K562 (cell line): ENCODE measurements at regions not wholly inside any gene's neighbourhood (a gene's known extent, or its start where the extent isn't known, plus 50 kb on each side); places are given as distances from the start of the nearest gene placed in this dataset.

Experiments
- ATAC-seq: fragments of 200-7000 bp; cut with Tn5 transposase; 3 replicates; pipeline ENCODE4 v1.9.1; 2020; ENCODE audit warnings: moderate library complexity
- BruUV-seq: library from RNA; stranded (reverse); fragments of 400-500 nt; replicated peaks from 2 replicates; lab custom pipeline; 2021; lab: Mats Ljungman, UMichigan
- CTCF ChIA-PET: fragments of 300-600 bp; formaldehyde crosslinking; extraction: SDS; loops from one replicate; lab custom pipeline; 2021; ENCODE audit warnings: low intra/inter-chr PET ratio; lab: Yijun Ruan, JAX
- POLR2A ChIA-PET: fragments of 300-600, 350-650 bp; sonication (Branson Sonifier 250); formaldehyde crosslinking; extraction: SDS; loops from one replicate; lab custom pipeline; 2021; ENCODE audit warnings: antibody characterized with exemption, inconsistent platforms; lab: Yijun Ruan, JAX
- DNase-seq, 4 experiments: peaks; one replicate each; pipeline versions ENCODE4 v3.0.0 to v3.0.0-alpha.2; 2011 to 2018; ENCODE audit warnings: low spot score in 3 of 4, mixed read lengths in 3 of 4; ENCODE audit errors: extremely low read depth in 1 of 4
- FAIRE-seq: peaks from 2 replicates; lab custom pipeline; 2011; peaks lifted over from hg19 to GRCh38; lab: Jason Lieb, UNC
- H2AFZ ChIP-seq: 2 replicates; pipeline ENCODE4 v1.6.0; 2011; ENCODE audit warnings: low read depth, low read length, control low read depth, inconsistent platforms
- H3K27ac ChIP-seq: fragments of 200-600 bp; 3 replicates; pipeline ENCODE4 v1.8.0; 2011; ENCODE audit warnings: low read depth, mild to moderate bottlenecking, control low read depth, inconsistent platforms, low read length, moderate library complexity, mixed read lengths; ENCODE audit errors: extremely low read depth
- H3K27me3 ChIP-seq, 2 experiments: fragments of 300-600 bp in 1 of 2; 2 replicates in 1 of 2; 3 replicates in 1 of 2; pipeline versions ENCODE4 v1.6.0 to v1.8.0; 2011; ENCODE audit warnings: inconsistent platforms in 2 of 2, low read length in 2 of 2, mild to moderate bottlenecking in 1 of 2, mixed read lengths in 1 of 2, moderate library complexity in 1 of 2; ENCODE audit not compliant: control insufficient read depth in 2 of 2, insufficient read depth in 2 of 2
- H3K36me3 ChIP-seq: fragments of 300-600 bp; 3 replicates; pipeline ENCODE4 v1.8.0; 2011; ENCODE audit warnings: mild to moderate bottlenecking, low read length, inconsistent platforms; ENCODE audit not compliant: control insufficient read depth, insufficient read depth
- H3K4me1 ChIP-seq, 2 experiments: fragments of 200-600 bp in 1 of 2; replicated peaks in 1 of 2; 2 replicates in 1 of 2; 3 replicates in 1 of 2; pipeline versions ENCODE4 v1.5.1 to v1.8.0; 2011; ENCODE audit warnings: inconsistent platforms in 2 of 2, low read length in 2 of 2, mild to moderate bottlenecking in 1 of 2, mixed read lengths in 1 of 2, moderate library complexity in 1 of 2; ENCODE audit not compliant: control insufficient read depth in 2 of 2, insufficient read depth in 2 of 2
- H3K4me2 ChIP-seq: 2 replicates; pipeline ENCODE4 v1.6.1; 2011; ENCODE audit warnings: low read length, control low read depth, inconsistent platforms, mixed read lengths; ENCODE audit not compliant: insufficient read depth
- H3K4me3 ChIP-seq: fragments of 200-600 bp; sonication (generic), shearing (Covaris generic); 2 replicates; pipeline ENCODE4 v1.5.1; 2016; ENCODE audit warnings: control low read depth, inconsistent platforms
- H3K79me2 ChIP-seq: fragments of 200-600 bp; 3 replicates; pipeline ENCODE4 v1.8.0; 2011; ENCODE audit warnings: low read length, inconsistent platforms; ENCODE audit not compliant: control insufficient read depth, insufficient read depth
- H3K9ac ChIP-seq, 2 experiments: 2 replicates each; pipeline versions ENCODE4 v1.6.0 to v1.6.1; 2011; ENCODE audit warnings: low read depth in 2 of 2, low read length in 2 of 2, control low read depth in 1 of 2, inconsistent platforms in 1 of 2, mild to moderate bottlenecking in 1 of 2, mixed read lengths in 1 of 2; ENCODE audit not compliant: insufficient read depth in 1 of 2
- H3K9me1 ChIP-seq: one replicate; pipeline ENCODE4 v1.6.0; 2011; ENCODE audit warnings: inconsistent platforms, mild to moderate bottlenecking, low read length, moderate library complexity; ENCODE audit not compliant: control insufficient read depth, insufficient read depth
- H3K9me3 ChIP-seq: replicated peaks from 2 replicates; pipeline ENCODE4 v1.5.1; 2011; ENCODE audit warnings: low read depth, low read length, inconsistent platforms; ENCODE audit not compliant: control insufficient read depth, insufficient read depth
- H4K20me1 ChIP-seq: replicated peaks from 2 replicates; pipeline ENCODE4 v1.6.1; 2011; ENCODE audit warnings: low read length, inconsistent platforms, mixed read lengths; ENCODE audit not compliant: control insufficient read depth, insufficient read depth
- ATF4 ChIP-seq: fragments of 450-650 bp; formaldehyde crosslinking; IDR thresholded peaks from 2 replicates; pipeline ENCODE4 v1.4.0; 2022; ENCODE audit warnings: mild to moderate bottlenecking, moderate library complexity
- BRD4 ChIP-seq: fragments of 200-600 bp; sonication (generic); IDR thresholded peaks from 2 replicates; pipeline ENCODE4 v1.6.1; 2017; ENCODE audit warnings: inconsistent platforms
- EWSR1 ChIP-seq: fragments of 450-650 bp; IDR thresholded peaks from 2 replicates; pipeline ENCODE4 v1.6.1; 2018; ENCODE audit warnings: borderline replicate concordance, mild to moderate bottlenecking, low read depth, moderate library complexity; ENCODE audit not compliant: partially characterized antibody
- HDAC8 ChIP-seq: fragments of 450-650 bp; IDR thresholded peaks from 2 replicates; pipeline ENCODE4 v1.6.1; 2016; ENCODE audit warnings: mild to moderate bottlenecking, missing genetic modification characterization, moderate library complexity, missing compliant biosample characterization
- MYNN ChIP-seq, 2 experiments: sonication (generic); formaldehyde crosslinking in 1 of 2; IDR thresholded peaks; 2 replicates each; pipeline versions ENCODE4 v1.5.0 to v1.6.1; 2016 to 2020; ENCODE audit warnings: antibody characterized with exemption in 1 of 2, missing genetic modification reagents in 1 of 2
- NFE2 ChIP-seq: IDR thresholded peaks from 2 replicates; pipeline ENCODE4 v1.6.1; 2014; ENCODE audit warnings: antibody characterized with exemption, low read depth
- NFE2L1 ChIP-seq: fragments of 450-650 bp; IDR thresholded peaks from 2 replicates; pipeline ENCODE4 v1.6.1; 2016; ENCODE audit warnings: missing genetic modification characterization, low read depth, mild to moderate bottlenecking, missing compliant biosample characterization, moderate library complexity, borderline replicate concordance
- POLR3A ChIP-seq: IDR thresholded peaks from 2 replicates; pipeline ENCODE4 v1.6.1; 2011; ENCODE audit warnings: borderline replicate concordance, mild to moderate bottlenecking, moderate library complexity; ENCODE audit not compliant: insufficient read length, insufficient read depth; ENCODE audit errors: extremely low read depth
- PYGO2 ChIP-seq: fragments of 450-650 bp; IDR thresholded peaks from 2 replicates; pipeline ENCODE4 v1.6.1; 2016; ENCODE audit warnings: mild to moderate bottlenecking, missing genetic modification characterization, moderate library complexity, missing compliant biosample characterization
- SMARCE1 ChIP-seq: fragments of 450-650 bp; IDR thresholded peaks from 2 replicates; pipeline ENCODE4 v1.7.1; 2016; ENCODE audit warnings: mild to moderate bottlenecking
- U2AF1 ChIP-seq: fragments of 200-400 bp; formaldehyde crosslinking; optimal IDR thresholded peaks from 2 replicates; pipeline ENCODE3; 2017; ENCODE audit warnings: mild to moderate bottlenecking, low read depth, low read length, moderate library complexity
- ZBED1 ChIP-seq: IDR thresholded peaks from 2 replicates; pipeline ENCODE4 v1.6.1; 2014
- ZNF395 ChIP-seq: fragments of 200-800 bp; sonication (Bioruptor generic); IDR thresholded peaks from 2 replicates; pipeline ENCODE4 v1.6.1; 2017; ENCODE audit warnings: missing genetic modification characterization, missing compliant biosample characterization
- WGBS: fragments of 100-300 bp; shearing (Covaris generic); methylation state at CpG from one replicate; pipeline ENCODE4 v1.1.6; 2016; ENCODE audit warnings: low coverage, mixed read lengths; ENCODE audit not compliant: insufficient coverage; ENCODE audit errors: missing lambda C conversion rate; 5-methylcytosine and 5-hydroxymethylcytosine counted together
- in situ Hi-C: fragments of 300-500 bp; cut with MboI; formaldehyde crosslinking; loops from 4 replicates; pipeline ENCODE4 v1.15.0; 2018; ENCODE audit warnings: inconsistent platforms, mixed read lengths
- intact Hi-C: fragments of 100-400 bp; cut with micrococcal nuclease; formaldehyde crosslinking; loops from 2 replicates; pipeline ENCODE4 v1.14.2; 2022
- TF ChIP-seq, protein P1 (sequence below): fragments of 250-450 bp; sonication (Bioruptor Pico); IDR thresholded peaks from 2 replicates; pipeline ENCODE4 v1.8.0; 2021; ENCODE audit warnings: borderline replicate concordance, mild to moderate bottlenecking, moderate library complexity; ENCODE audit not compliant: poor library complexity, severe bottlenecking

- ATAC-seq, result no peak
Observed at GRCh38 chr12:87804386-87804785, 224.8 kb downstream of the C12orf50 start.

GRCh38 chr12:87802721-87803011, 226.5 kb downstream of the C12orf50 start:
- no TSS peak for BruUV-seq
- CTCF ChIA-PET, result no interaction called here
- no peak for TF ChIP-seq NFE2L1 (tag)
- no peak for TF ChIP-seq MYNN (IDR thresholded peaks at IDR 0.05)
- no peak for TF ChIP-seq MYNN (CRISPR knock-in tag; IDR thresholded peaks at IDR 0.05)
- TF ChIP-seq, protein P1, sequence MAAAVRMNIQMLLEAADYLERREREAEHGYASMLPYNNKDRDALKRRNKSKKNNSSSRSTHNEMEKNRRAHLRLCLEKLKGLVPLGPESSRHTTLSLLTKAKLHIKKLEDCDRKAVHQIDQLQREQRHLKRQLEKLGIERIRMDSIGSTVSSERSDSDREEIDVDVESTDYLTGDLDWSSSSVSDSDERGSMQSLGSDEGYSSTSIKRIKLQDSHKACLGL (CRISPR knock-in tag), result no peak
- no peak for TF ChIP-seq HDAC8 (tag)
- no peak for TF ChIP-seq ZNF395
- TF ChIP-seq ATF4 (CRISPR knock-in tag), result no peak

More at GRCh38 chr12:87804386-87804785, 224.8 kb downstream of the C12orf50 start:
- Histone ChIP-seq H3K4me3 (no peak overlapping the region), H3K27ac (no peak overlapping the region), H3K27me3 (no peaks in the 10 kb centered on the region), H3K9ac (no peak overlapping the region), H3K36me3 (no peaks in the 10 kb centered on the region), H3K9me3 (no peaks in the 10 kb centered on the region), H3K4me2 (no peak overlapping the region), H4K20me1 (no peaks in the 10 kb centered on the region), H3K79me2 (no peaks in the 10 kb centered on the region), H2AFZ (no peak overlapping the region), H3K4me1 (no peaks in the 10 kb centered on the region), H3K9me1 (no peaks in the 10 kb centered on the region)
- no TSS peak for BruUV-seq
- intact Hi-C loops, result no loop called here
- no peak for FAIRE-seq
- POLR2A ChIA-PET, result no interaction called here
- no peak for DNase-seq
- 0% methylated on average over 1 of the region's 1 CpG for WGBS
- CTCF ChIA-PET, result no interaction called here
- no peak for TF ChIP-seq SMARCE1
- TF ChIP-seq POLR3A, result no peak
- no peak for TF ChIP-seq ZBED1
- no peak for TF ChIP-seq BRD4
- TF ChIP-seq U2AF1, result no peak
- no peak for TF ChIP-seq NFE2
- TF ChIP-seq EWSR1, result no peak
- no peak for TF ChIP-seq PYGO2 (tag)
- in situ Hi-C loops, result no loop called here

More at GRCh38 chr12:87802721-87803011, 226.5 kb downstream of the C12orf50 start:
- Histone ChIP-seq H3K9me3 (no peaks in the 10 kb centered on the region), H2AFZ (no peak overlapping the region), H3K79me2 (no peaks in the 10 kb centered on the region), H3K4me1 (no peaks in the 10 kb centered on the region), H3K9ac (no peak overlapping the region), H4K20me1 (no peaks in the 10 kb centered on the region), H3K27ac (no peak overlapping the region), H3K4me3 (no peak overlapping the region), H3K4me2 (no peak overlapping the region), H3K9me1 (no peaks in the 10 kb centered on the region), H3K36me3 (no peaks in the 10 kb centered on the region), H3K27me3 (no peaks in the 10 kb centered on the region)
- POLR2A ChIA-PET, result no interaction called here
- no peak for DNase-seq
- 0% methylated on average over 1 of the region's 1 CpG for WGBS
- intact Hi-C loops, result no loop called here
- no peak for ATAC-seq
- FAIRE-seq, result no peak
- in situ Hi-C loops, result no loop called here
